K562 (cell line): ENCODE measurements at regions not wholly inside any gene's neighbourhood (a gene's known extent, or its start where the extent isn't known, plus 50 kb on each side); places are given as distances from the start of the nearest gene placed in this dataset.

Experiments
- ATAC-seq: fragments of 200-7000 bp; cut with Tn5 transposase; 3 replicates; pipeline ENCODE4 v1.9.1; 2020; ENCODE audit warnings: moderate library complexity
- BruUV-seq: library from RNA; stranded (reverse); fragments of 400-500 nt; replicated peaks from 2 replicates; lab custom pipeline; 2021; lab: Mats Ljungman, UMichigan
- CTCF ChIA-PET: fragments of 300-600 bp; formaldehyde crosslinking; extraction: SDS; loops from one replicate; lab custom pipeline; 2021; ENCODE audit warnings: low intra/inter-chr PET ratio; lab: Yijun Ruan, JAX
- POLR2A ChIA-PET: fragments of 300-600, 350-650 bp; sonication (Branson Sonifier 250); formaldehyde crosslinking; extraction: SDS; loops from one replicate; lab custom pipeline; 2021; ENCODE audit warnings: antibody characterized with exemption, inconsistent platforms; lab: Yijun Ruan, JAX
- DNase-seq, 4 experiments: peaks; one replicate each; pipeline versions ENCODE4 v3.0.0 to v3.0.0-alpha.2; 2011 to 2018; ENCODE audit warnings: low spot score in 3 of 4, mixed read lengths in 3 of 4; ENCODE audit errors: extremely low read depth in 1 of 4
- FAIRE-seq: peaks from 2 replicates; lab custom pipeline; 2011; peaks lifted over from hg19 to GRCh38; lab: Jason Lieb, UNC
- H2AFZ ChIP-seq: 2 replicates; pipeline ENCODE4 v1.6.0; 2011; ENCODE audit warnings: low read depth, low read length, control low read depth, inconsistent platforms
- H3K27ac ChIP-seq: fragments of 200-600 bp; 3 replicates; pipeline ENCODE4 v1.8.0; 2011; ENCODE audit warnings: low read depth, mild to moderate bottlenecking, control low read depth, inconsistent platforms, low read length, moderate library complexity, mixed read lengths; ENCODE audit errors: extremely low read depth
- H3K27me3 ChIP-seq, 2 experiments: fragments of 300-600 bp in 1 of 2; 2 replicates in 1 of 2; 3 replicates in 1 of 2; pipeline versions ENCODE4 v1.6.0 to v1.8.0; 2011; ENCODE audit warnings: inconsistent platforms in 2 of 2, low read length in 2 of 2, mild to moderate bottlenecking in 1 of 2, mixed read lengths in 1 of 2, moderate library complexity in 1 of 2; ENCODE audit not compliant: control insufficient read depth in 2 of 2, insufficient read depth in 2 of 2
- H3K36me3 ChIP-seq: fragments of 300-600 bp; 3 replicates; pipeline ENCODE4 v1.8.0; 2011; ENCODE audit warnings: mild to moderate bottlenecking, low read length, inconsistent platforms; ENCODE audit not compliant: control insufficient read depth, insufficient read depth
- H3K4me1 ChIP-seq, 2 experiments: fragments of 200-600 bp in 1 of 2; replicated peaks in 1 of 2; 2 replicates in 1 of 2; 3 replicates in 1 of 2; pipeline versions ENCODE4 v1.5.1 to v1.8.0; 2011; ENCODE audit warnings: inconsistent platforms in 2 of 2, low read length in 2 of 2, mild to moderate bottlenecking in 1 of 2, mixed read lengths in 1 of 2, moderate library complexity in 1 of 2; ENCODE audit not compliant: control insufficient read depth in 2 of 2, insufficient read depth in 2 of 2
- H3K4me2 ChIP-seq: 2 replicates; pipeline ENCODE4 v1.6.1; 2011; ENCODE audit warnings: low read length, control low read depth, inconsistent platforms, mixed read lengths; ENCODE audit not compliant: insufficient read depth
- H3K4me3 ChIP-seq: fragments of 200-600 bp; sonication (generic), shearing (Covaris generic); 2 replicates; pipeline ENCODE4 v1.5.1; 2016; ENCODE audit warnings: control low read depth, inconsistent platforms
- H3K79me2 ChIP-seq: fragments of 200-600 bp; 3 replicates; pipeline ENCODE4 v1.8.0; 2011; ENCODE audit warnings: low read length, inconsistent platforms; ENCODE audit not compliant: control insufficient read depth, insufficient read depth
- H3K9ac ChIP-seq, 2 experiments: 2 replicates each; pipeline versions ENCODE4 v1.6.0 to v1.6.1; 2011; ENCODE audit warnings: low read depth in 2 of 2, low read length in 2 of 2, control low read depth in 1 of 2, inconsistent platforms in 1 of 2, mild to moderate bottlenecking in 1 of 2, mixed read lengths in 1 of 2; ENCODE audit not compliant: insufficient read depth in 1 of 2
- H3K9me1 ChIP-seq: one replicate; pipeline ENCODE4 v1.6.0; 2011; ENCODE audit warnings: inconsistent platforms, mild to moderate bottlenecking, low read length, moderate library complexity; ENCODE audit not compliant: control insufficient read depth, insufficient read depth
- H3K9me3 ChIP-seq: replicated peaks from 2 replicates; pipeline ENCODE4 v1.5.1; 2011; ENCODE audit warnings: low read depth, low read length, inconsistent platforms; ENCODE audit not compliant: control insufficient read depth, insufficient read depth
- H4K20me1 ChIP-seq: replicated peaks from 2 replicates; pipeline ENCODE4 v1.6.1; 2011; ENCODE audit warnings: low read length, inconsistent platforms, mixed read lengths; ENCODE audit not compliant: control insufficient read depth, insufficient read depth
- BHLHE40 ChIP-seq: IDR thresholded peaks from 2 replicates; pipeline ENCODE4 v1.6.1; 2011; ENCODE audit warnings: low read length, improper control_type of control experiment
- CBFB ChIP-seq: sonication (generic); formaldehyde crosslinking; IDR thresholded peaks from 2 replicates; pipeline ENCODE4 v1.4.0; 2020; ENCODE audit warnings: mild to moderate bottlenecking, missing genetic modification reagents
- ILF3 ChIP-seq: fragments of 450-650 bp; IDR thresholded peaks from 2 replicates; pipeline ENCODE4 v1.6.1; 2018; ENCODE audit warnings: antibody characterized with exemption, mild to moderate bottlenecking, moderate library complexity, borderline replicate concordance
- KDM2B ChIP-seq: fragments of 250-450 bp; sonication (Bioruptor Pico); IDR thresholded peaks from 2 replicates; pipeline ENCODE4 v1.8.0; 2021; ENCODE audit warnings: mild to moderate bottlenecking, moderate library complexity
- NBN ChIP-seq: fragments of 450-650 bp; IDR thresholded peaks from 2 replicates; pipeline ENCODE4 v1.6.1; 2016; ENCODE audit warnings: low read depth, mild to moderate bottlenecking
- RBM34 ChIP-seq: fragments of 200-400 bp; formaldehyde crosslinking; IDR thresholded peaks from 2 replicates; pipeline ENCODE4 v1.6.1; 2018; ENCODE audit warnings: low read length, borderline replicate concordance; ENCODE audit not compliant: insufficient read depth
- RHOXF2B ChIP-seq: fragments of 250-450 bp; sonication (Bioruptor Pico); conservative IDR thresholded peaks from 2 replicates; pipeline ENCODE4 v1.5.1; 2021
- SREBF1 ChIP-seq: fragments of 150-350 bp; IDR thresholded peaks from 2 replicates; pipeline ENCODE4 v1.6.1; 2014; ENCODE audit warnings: antibody characterized with exemption, low read depth, low read length, borderline replicate concordance
- SRSF1 ChIP-seq: fragments of 200-400 bp; formaldehyde crosslinking; IDR thresholded peaks from 2 replicates; pipeline ENCODE4 v1.6.1; 2017; ENCODE audit warnings: mild to moderate bottlenecking, low read depth, low read length, moderate library complexity
- STAG1 ChIP-seq: sonication (generic); formaldehyde crosslinking; IDR thresholded peaks from 2 replicates; pipeline ENCODE4 v1.5.0; 2020; ENCODE audit warnings: missing genetic modification reagents, borderline replicate concordance
- TCF7L2 ChIP-seq: fragments of 150-350 bp; IDR thresholded peaks from 2 replicates; pipeline ENCODE4 v1.6.1; 2016; ENCODE audit warnings: low read depth, mild to moderate bottlenecking, low read length, moderate library complexity
- ZBED1 ChIP-seq: IDR thresholded peaks from 2 replicates; pipeline ENCODE4 v1.6.1; 2014
- ZBTB7A ChIP-seq: IDR thresholded peaks from 2 replicates; pipeline ENCODE4 v1.6.1; 2011; ENCODE audit warnings: low read depth, mild to moderate bottlenecking, low read length, moderate library complexity, borderline replicate concordance; ENCODE audit not compliant: control insufficient read depth
- ZNF780A ChIP-seq: fragments of 250-450 bp; sonication (Bioruptor Pico); IDR thresholded peaks from 2 replicates; pipeline ENCODE4 v1.5.0; 2021; ENCODE audit warnings: mild to moderate bottlenecking
- WGBS: fragments of 100-300 bp; shearing (Covaris generic); methylation state at CpG from one replicate; pipeline ENCODE4 v1.1.6; 2016; ENCODE audit warnings: low coverage, mixed read lengths; ENCODE audit not compliant: insufficient coverage; ENCODE audit errors: missing lambda C conversion rate; 5-methylcytosine and 5-hydroxymethylcytosine counted together
- in situ Hi-C: fragments of 300-500 bp; cut with MboI; formaldehyde crosslinking; loops from 4 replicates; pipeline ENCODE4 v1.15.0; 2018; ENCODE audit warnings: inconsistent platforms, mixed read lengths
- intact Hi-C: fragments of 100-400 bp; cut with micrococcal nuclease; formaldehyde crosslinking; loops from 2 replicates; pipeline ENCODE4 v1.14.2; 2022
- TF ChIP-seq, protein P1 (sequence below): fragments of 450-650 bp; formaldehyde crosslinking; IDR thresholded peaks from 2 replicates; pipeline ENCODE4 v1.4.0; 2020; ENCODE audit warnings: mild to moderate bottlenecking, moderate library complexity

DNA sequence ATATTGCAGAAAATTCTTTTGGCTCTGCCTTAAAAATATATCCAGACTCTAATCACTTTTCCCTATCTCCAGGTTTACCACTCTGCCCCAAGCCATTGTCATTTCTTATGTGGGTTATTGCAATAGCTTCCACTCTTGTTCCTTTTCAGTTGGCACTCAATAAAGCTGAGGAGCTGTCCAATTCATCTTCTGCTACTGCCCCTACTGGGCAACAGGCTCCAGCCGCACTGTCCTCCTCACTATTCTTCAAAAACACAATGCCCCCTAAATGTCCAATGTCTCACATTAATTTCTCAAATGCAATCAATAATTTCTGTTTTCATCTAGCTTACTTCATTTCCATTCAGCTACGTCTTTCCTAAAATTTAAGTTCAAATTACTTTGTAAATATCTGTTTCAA, 1262.5 kb upstream of the CDH2 start:
- H3K9ac ChIP-seq: no peak overlapping the region
- H3K36me3 ChIP-seq: no peaks in the 10 kb centered on the region
- H3K9me1 ChIP-seq: no peaks in the 10 kb centered on the region
- no peak overlapping the region for H3K4me3 ChIP-seq
- H3K27ac ChIP-seq: no peak overlapping the region
- H3K79me2 ChIP-seq: no peaks in the 10 kb centered on the region
- intact Hi-C loops (no loop called here), in situ Hi-C loops (no loop called here)
- DNase-seq (no peak), FAIRE-seq (no peak), ATAC-seq (no peak)
- H3K9me3 ChIP-seq: no peaks in the 10 kb centered on the region
- ChIA-PET CTCF (no interaction called here), POLR2A (no interaction called here)
- H3K4me2 ChIP-seq: no peak overlapping the region
- TF ChIP-seq ILF3 (no peak), TCF7L2 (no peak), KDM2B (CRISPR knock-in tag) (no peak)
- TF ChIP-seq, protein P1, sequence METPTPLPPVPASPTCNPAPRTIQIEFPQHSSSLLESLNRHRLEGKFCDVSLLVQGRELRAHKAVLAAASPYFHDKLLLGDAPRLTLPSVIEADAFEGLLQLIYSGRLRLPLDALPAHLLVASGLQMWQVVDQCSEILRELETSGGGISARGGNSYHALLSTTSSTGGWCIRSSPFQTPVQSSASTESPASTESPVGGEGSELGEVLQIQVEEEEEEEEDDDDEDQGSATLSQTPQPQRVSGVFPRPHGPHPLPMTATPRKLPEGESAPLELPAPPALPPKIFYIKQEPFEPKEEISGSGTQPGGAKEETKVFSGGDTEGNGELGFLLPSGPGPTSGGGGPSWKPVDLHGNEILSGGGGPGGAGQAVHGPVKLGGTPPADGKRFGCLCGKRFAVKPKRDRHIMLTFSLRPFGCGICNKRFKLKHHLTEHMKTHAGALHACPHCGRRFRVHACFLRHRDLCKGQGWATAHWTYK (CRISPR knock-in tag): no peak
- no peak overlapping the region for H2AFZ ChIP-seq
- WGBS: 0% methylated on average over 2 of the region's 2 CpGs
- BruUV-seq: no TSS peak
- H3K4me1 ChIP-seq: no peaks in the 10 kb centered on the region
- no peaks in the 10 kb centered on the region for H3K27me3 ChIP-seq
- H4K20me1 ChIP-seq: no peaks in the 10 kb centered on the region

DNA sequence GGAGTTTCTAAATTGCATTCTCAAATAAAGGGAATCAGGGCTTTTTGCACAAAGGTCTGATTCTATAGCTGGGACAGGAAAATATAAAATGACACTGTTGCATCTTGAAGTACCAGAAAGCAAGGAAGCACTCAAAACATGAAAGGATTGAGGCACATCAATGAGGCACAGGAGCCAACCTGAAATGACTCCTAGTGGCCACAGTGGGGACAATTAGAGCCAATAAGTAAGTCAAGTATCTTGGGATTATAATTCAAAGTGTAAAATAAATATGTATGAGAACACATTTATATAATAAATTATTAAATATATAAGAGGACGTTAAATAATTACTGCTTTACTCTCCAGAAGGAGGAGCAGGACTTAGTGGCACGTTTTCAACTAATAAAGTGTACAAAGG, 1259.5 kb upstream of the CDH2 start:
- Histone ChIP-seq H3K4me3 (no peak overlapping the region), H3K4me1 (no peaks in the 10 kb centered on the region), H3K79me2 (no peaks in the 10 kb centered on the region), H3K9me1 (no peaks in the 10 kb centered on the region), H3K27me3 (no peaks in the 10 kb centered on the region), H3K9ac (no peak overlapping the region), H3K9me3 (no peaks in the 10 kb centered on the region), H2AFZ (no peak overlapping the region), H3K27ac (no peak overlapping the region), H3K4me2 (no peak overlapping the region), H4K20me1 (no peaks in the 10 kb centered on the region), H3K36me3 (no peaks in the 10 kb centered on the region)
- ChIA-PET CTCF (no interaction called here), POLR2A (no interaction called here)
- BruUV-seq: no TSS peak
- no peak for DNase-seq
- ATAC-seq: no peak
- WGBS: 0% methylated on average over 2 of the region's 2 CpGs
- intact Hi-C loops: no loop called here
- in situ Hi-C loops: no loop called here
- no peak for FAIRE-seq
- TF ChIP-seq ZBTB7A (no peak), NBN (no peak), SRSF1 (no peak), ZNF780A (CRISPR knock-in tag) (no peak), CBFB (no peak), ZBED1 (no peak), RHOXF2B (CRISPR knock-in tag) (no peak), SREBF1 (no peak), RBM34 (no peak), STAG1 (CRISPR knock-in tag) (no peak), BHLHE40 (no peak)
